ENCODE measurements at regions not wholly inside any gene's neighbourhood (a gene's known extent, or its start where the extent isn't known, plus 50 kb on each side); places are given as distances from the start of the nearest gene placed in this dataset.

GRCh38 chr6:169885831-169886230 lies 134.4 kb downstream of the ERMARD start:
- Histone ChIP-seq H3K27ac (no peak overlapping the region), H3K9me3 (ENCODE audit: severe bottlenecking) (peaks cover 1% of the 10 kb centered on the region), H3K36me3 (no peaks in the 10 kb centered on the region), H3K4me3 (ENCODE audit: low read depth, low read length) (no peak overlapping the region), H3K27me3 (ENCODE audit: insufficient read depth, low read depth, severe bottlenecking) (peaks cover 14% of the 10 kb centered on the region)
- TF ChIP-seq CTCF (IDR thresholded peaks at IDR 0.05; ENCODE audit: low read depth, low read length): no peak
- DNase-seq: no peak

- DNase-seq: no peak
- Histone ChIP-seq H3K9me3 (ENCODE audit: severe bottlenecking) (no peaks in the 10 kb centered on the region), H3K36me3 (no peaks in the 10 kb centered on the region), H3K27ac (no peak overlapping the region), H3K4me3 (ENCODE audit: low read depth, low read length) (no peak overlapping the region), H3K27me3 (ENCODE audit: insufficient read depth, low read depth, severe bottlenecking) (peaks cover 11% of the 10 kb centered on the region)
- TF ChIP-seq CTCF (IDR thresholded peaks at IDR 0.05; ENCODE audit: low read depth, low read length): no peak
Observed at GRCh38 chr6:169885131-169885530, 133.7 kb downstream of the ERMARD start.

DNA sequence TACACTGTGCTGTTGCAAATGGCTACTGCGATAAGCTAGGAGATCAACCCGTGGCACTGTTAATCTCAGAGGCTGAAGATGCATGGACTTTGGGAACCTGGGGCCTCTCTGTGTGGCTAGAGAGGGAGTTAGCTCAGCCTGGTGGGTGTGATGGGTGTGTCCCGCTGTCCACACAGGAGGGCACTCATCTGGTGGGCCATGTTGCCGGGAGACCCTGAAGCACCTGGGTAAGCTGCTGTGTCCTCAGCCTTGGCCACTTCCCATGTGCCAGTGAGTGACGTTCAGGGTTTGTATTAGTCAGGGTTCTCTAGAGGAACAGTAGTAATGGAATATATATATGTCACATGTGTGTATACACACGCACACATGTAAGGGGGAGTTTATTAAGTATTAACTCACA lies 132.7 kb downstream of the ERMARD start:
- TF ChIP-seq CTCF (IDR thresholded peaks at IDR 0.05; ENCODE audit: low read depth, low read length): no peak
- H3K36me3 ChIP-seq: no peaks in the 10 kb centered on the region
- H3K4me3 ChIP-seq (ENCODE audit: low read depth, low read length): no peak overlapping the region
- no peaks in the 10 kb centered on the region for H3K9me3 ChIP-seq (ENCODE audit: severe bottlenecking)
- peaks cover 11% of the 10 kb centered on the region for H3K27me3 ChIP-seq (ENCODE audit: insufficient read depth, low read depth, severe bottlenecking)
- no peak overlapping the region for H3K27ac ChIP-seq
- DNase-seq: no peak

- Histone ChIP-seq H3K27me3 (ENCODE audit: insufficient read depth, low read depth, severe bottlenecking) (peaks cover 16% of the 10 kb centered on the region), H3K4me3 (ENCODE audit: low read depth, low read length) (no peak overlapping the region), H3K36me3 (no peaks in the 10 kb centered on the region), H3K27ac (no peak overlapping the region), H3K9me3 (ENCODE audit: severe bottlenecking) (no peaks in the 10 kb centered on the region)
- DNase-seq: no peak
- TF ChIP-seq CTCF (IDR thresholded peaks at IDR 0.05; ENCODE audit: low read depth, low read length): no peak
Observed at GRCh38 chr6:169883316-169883715, 131.9 kb downstream of the ERMARD start.

- H3K9me3 ChIP-seq (ENCODE audit: severe bottlenecking): no peaks in the 10 kb centered on the region
- no peaks in the 10 kb centered on the region for H3K36me3 ChIP-seq
- no peak for DNase-seq
- no peak for TF ChIP-seq CTCF (IDR thresholded peaks at IDR 0.05; ENCODE audit: low read depth, low read length)
- no peak overlapping the region for H3K4me3 ChIP-seq (ENCODE audit: low read depth, low read length)
- peaks cover 16% of the 10 kb centered on the region for H3K27me3 ChIP-seq (ENCODE audit: insufficient read depth, low read depth, severe bottlenecking)
- H3K27ac ChIP-seq: no peak overlapping the region
Observed at GRCh38 chr6:169881976-169882375, 130.6 kb downstream of the ERMARD start.

DNA sequence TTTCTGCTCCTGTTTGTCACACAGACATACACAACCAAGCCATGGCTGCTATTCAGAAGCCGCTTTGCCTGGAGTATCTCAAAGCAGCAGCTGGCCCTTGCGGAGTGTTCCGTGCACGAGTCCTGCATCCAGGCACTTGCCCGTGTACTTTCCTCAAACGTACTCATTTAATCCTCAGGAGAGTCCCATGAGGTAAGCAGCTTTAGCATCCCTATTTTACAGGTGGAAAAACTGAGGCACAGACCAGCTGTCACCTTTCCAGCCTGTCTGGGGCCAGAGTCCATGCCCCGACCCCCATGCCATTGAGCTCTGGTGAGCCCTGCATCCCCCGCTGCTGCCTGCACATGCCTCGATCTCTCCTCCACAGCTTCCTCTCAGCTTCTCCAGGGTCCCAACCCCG lies 130.0 kb downstream of the ERMARD start:
- no peaks in the 10 kb centered on the region for H3K9me3 ChIP-seq (ENCODE audit: severe bottlenecking)

More for the DNA sequence above, 130.0 kb downstream of the ERMARD start:
- Histone ChIP-seq H3K27ac (no peak overlapping the region), H3K27me3 (ENCODE audit: insufficient read depth, low read depth, severe bottlenecking) (peaks cover 16% of the 10 kb centered on the region), H3K4me3 (ENCODE audit: low read depth, low read length) (no peak overlapping the region), H3K36me3 (no peaks in the 10 kb centered on the region)
- no peak for TF ChIP-seq CTCF (IDR thresholded peaks at IDR 0.05; ENCODE audit: low read depth, low read length)
- DNase-seq: no peak
